ENCODE measurements at regions not wholly inside any gene's neighbourhood (a gene's known extent, or its start where the extent isn't known, plus 50 kb on each side); places are given as distances from the start of the nearest gene placed in this dataset.

GRCh38 chr13:58452123-58452623, 820.6 kb downstream of the PCDH17 start:
- no peak for TF ChIP-seq CTCF (IDR thresholded peaks at IDR 0.05)
- DNase-seq (ENCODE audit: low spot score) (no peak), ATAC-seq (ENCODE audit: low FRiP score) (no peak)

GRCh38 chr13:58455094-58455493, 823.5 kb downstream of the PCDH17 start:
- ATAC-seq (ENCODE audit: low FRiP score) = no peak
- no peak for TF ChIP-seq CTCF (IDR thresholded peaks at IDR 0.05)
- DNase-seq (ENCODE audit: low spot score) = no peak

GRCh38 chr13:58461217-58461616, 829.7 kb downstream of the PCDH17 start:
- no peak for TF ChIP-seq CTCF (IDR thresholded peaks at IDR 0.05)
- ATAC-seq (ENCODE audit: low FRiP score) = no peak
- no peak for DNase-seq (ENCODE audit: low spot score)

- DNase-seq (ENCODE audit: low spot score) = no peak
- no peak for TF ChIP-seq CTCF (IDR thresholded peaks at IDR 0.05)
- ATAC-seq (ENCODE audit: low FRiP score) = no peak
Observed at GRCh38 chr13:58463841-58464240, 832.3 kb downstream of the PCDH17 start.

- DNase-seq (ENCODE audit: low spot score) (no peak), ATAC-seq (ENCODE audit: low FRiP score) (no peak)
- no peak for TF ChIP-seq CTCF (IDR thresholded peaks at IDR 0.05)
Observed at GRCh38 chr13:58467176-58467575, 835.6 kb downstream of the PCDH17 start.

GRCh38 chr13:58472483-58472882, 840.9 kb downstream of the PCDH17 start:
- no peak for ATAC-seq (ENCODE audit: low FRiP score)
- no peak for DNase-seq (ENCODE audit: low spot score)
- no peak for TF ChIP-seq CTCF (IDR thresholded peaks at IDR 0.05)

GRCh38 chr13:58474581-58474980, 843.0 kb downstream of the PCDH17 start:
- no peak for TF ChIP-seq CTCF (IDR thresholded peaks at IDR 0.05)
- ATAC-seq (ENCODE audit: low FRiP score) = no peak
- no peak for DNase-seq (ENCODE audit: low spot score)
